ENCODE measurements at regions not wholly inside any gene's neighbourhood (a gene's known extent, or its start where the extent isn't known, plus 50 kb on each side); places are given as distances from the start of the nearest gene placed in this dataset.
"Not testable (repeated sequence)": the region's sequence is repeated elsewhere in the genome, so short reads cannot be mapped to it uniquely, and the experiment has no call there.

DNA sequence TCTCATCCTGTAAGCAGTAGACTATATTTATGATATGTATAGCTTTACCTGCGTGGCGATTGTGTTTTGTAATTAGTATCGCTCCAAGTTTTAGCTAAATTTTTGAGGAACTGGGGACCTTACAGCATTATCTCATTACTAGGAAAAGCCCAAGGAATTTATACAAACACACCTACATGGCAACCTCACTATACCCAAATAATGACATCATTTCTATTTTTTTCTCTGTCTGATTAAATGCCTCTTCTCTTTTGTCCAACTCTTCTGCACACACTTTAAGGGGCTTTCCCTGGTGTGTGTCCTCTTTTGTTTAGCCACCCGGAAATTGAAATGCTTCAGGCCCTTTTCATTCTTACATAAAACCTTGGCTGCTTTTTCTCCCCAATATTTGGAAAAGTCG is 82.9 kb upstream of the EXOC2 start:
- Histone ChIP-seq H3K4me3 (no peak overlapping the region), H3K36me3 (no peaks in the 10 kb centered on the region), H3K27me3 (no peaks in the 10 kb centered on the region), H3K27ac (no peak overlapping the region), H3K4me1 (no peaks in the 10 kb centered on the region), H3K9me3 (no peaks in the 10 kb centered on the region)
- TF ChIP-seq CTCF (IDR thresholded peaks at IDR 0.05), result no peak
- TF ChIP-seq POLR2AphosphoS5 (IDR thresholded peaks at IDR 0.05), result no peak
- no peak for TF ChIP-seq POLR2A (IDR thresholded peaks at IDR 0.05)
- DNase-seq (ENCODE audit: low spot score in 2 of 2), result no peak
- intact Hi-C loops (cut with DNase I; ENCODE audit: low total_unique reads), result no loop called here

DNA sequence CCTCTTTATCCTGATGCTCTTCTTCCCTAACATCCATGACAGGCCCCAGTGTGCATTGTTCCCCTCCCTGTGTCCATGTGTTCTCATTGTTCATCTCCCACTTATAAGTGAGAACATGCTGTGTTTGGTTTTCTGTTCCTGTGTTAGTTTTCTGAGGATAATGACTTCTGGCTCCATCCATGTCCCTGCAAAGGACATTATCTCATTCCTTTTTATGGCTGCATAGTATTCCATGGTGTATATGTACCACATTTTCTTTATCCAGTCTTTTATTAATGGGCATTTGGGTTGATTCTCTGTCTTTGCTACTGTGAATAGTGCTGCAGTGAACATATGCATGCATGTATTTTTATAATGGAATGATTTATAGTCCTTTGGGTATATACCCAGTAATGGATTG is 78.7 kb upstream of the EXOC2 start:
- H3K36me3 ChIP-seq; H3K4me1 ChIP-seq; intact Hi-C loops (cut with DNase I; ENCODE audit: low total_unique reads); H3K4me3 ChIP-seq; H3K27me3 ChIP-seq; H3K27ac ChIP-seq; DNase-seq (ENCODE audit: low spot score in 2 of 2); H3K9me3 ChIP-seq: not testable (repeated sequence)

DNA sequence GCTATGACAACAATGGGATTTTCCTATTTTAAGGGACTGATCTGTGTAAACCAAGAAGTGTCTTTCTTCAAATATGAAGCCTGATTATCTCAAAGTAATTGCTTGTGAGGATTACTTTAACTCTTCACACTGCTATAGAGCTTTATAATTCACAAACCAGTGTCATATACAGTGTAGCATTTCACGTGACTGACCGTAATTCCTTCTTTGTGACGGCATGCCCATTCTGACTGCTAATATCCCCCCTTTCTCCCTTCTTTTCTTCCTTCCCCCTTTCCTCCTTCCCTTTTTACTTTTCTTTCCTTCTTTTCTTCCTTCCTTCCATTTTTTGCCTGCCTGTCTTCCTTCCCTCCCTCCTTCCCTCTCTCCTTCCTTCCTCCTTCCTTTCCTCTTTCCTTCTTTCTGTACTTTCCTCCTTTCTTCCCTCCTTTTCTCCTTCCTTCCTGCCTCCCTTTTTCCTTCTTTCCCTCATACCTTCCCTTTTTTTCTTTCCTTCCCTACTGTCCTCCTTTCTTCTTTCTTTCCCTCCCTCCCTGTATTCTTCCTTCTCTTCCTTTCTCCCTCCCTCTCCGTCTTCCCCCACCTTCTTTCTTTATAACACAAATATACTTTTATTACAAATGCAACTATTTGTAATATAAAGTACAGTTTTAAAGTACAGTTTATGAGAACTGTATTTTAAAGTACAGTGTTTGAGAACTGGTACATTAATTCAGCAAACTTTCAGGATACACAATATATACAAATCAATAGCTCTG is 75.0 kb upstream of the EXOC2 start:
- DNase-seq (ENCODE audit: low spot score in 2 of 2), result no peak
- Histone ChIP-seq H3K9me3 (no peaks in the 10 kb centered on the region), H3K27me3 (peaks cover 0 to 3% of the 10 kb centered on the region in 2 donors), H3K4me1 (no peaks in the 10 kb centered on the region), H3K4me3 (no peak overlapping the region), H3K36me3 (no peaks in the 10 kb centered on the region), H3K27ac (no peak overlapping the region)
- TF ChIP-seq POLR2A (IDR thresholded peaks at IDR 0.05), result no peak
- intact Hi-C loops (cut with DNase I; ENCODE audit: low total_unique reads), result no loop called here

GRCh38 chr6:766625-767024 is 73.7 kb upstream of the EXOC2 start:
- Histone ChIP-seq H3K27me3 (peaks cover 0 to 3% of the 10 kb centered on the region in 2 donors), H3K4me1 (no peaks in the 10 kb centered on the region), H3K27ac (no peak overlapping the region), H3K4me3 (no peak overlapping the region), H3K36me3 (no peaks in the 10 kb centered on the region), H3K9me3 (no peaks in the 10 kb centered on the region)
- no peak for TF ChIP-seq CTCF (IDR thresholded peaks at IDR 0.05)
- no peak for TF ChIP-seq POLR2A (IDR thresholded peaks at IDR 0.05)
- no peak for TF ChIP-seq POLR2AphosphoS5 (IDR thresholded peaks at IDR 0.05)
- intact Hi-C loops (cut with DNase I; ENCODE audit: low total_unique reads), result no loop called here
- DNase-seq (ENCODE audit: low spot score in 2 of 2), result no peak

- TF ChIP-seq POLR2A (IDR thresholded peaks at IDR 0.05) (no peak), CTCF (IDR thresholded peaks at IDR 0.05) (no peak), POLR2AphosphoS5 (IDR thresholded peaks at IDR 0.05) (no peak)
- intact Hi-C loops (cut with DNase I; ENCODE audit: low total_unique reads), result no loop called here
- Histone ChIP-seq H3K36me3 (no peaks in the 10 kb centered on the region), H3K4me1 (no peaks in the 10 kb centered on the region), H3K4me3 (no peak overlapping the region), H3K9me3 (no peaks in the 10 kb centered on the region), H3K27ac (no peak overlapping the region), H3K27me3 (peaks cover 0 to 3% of the 10 kb centered on the region in 2 donors)
- DNase-seq (ENCODE audit: low spot score in 2 of 2), result no peak
Measured at GRCh38 chr6:761997-762396, 69.1 kb upstream of the EXOC2 start.

DNA sequence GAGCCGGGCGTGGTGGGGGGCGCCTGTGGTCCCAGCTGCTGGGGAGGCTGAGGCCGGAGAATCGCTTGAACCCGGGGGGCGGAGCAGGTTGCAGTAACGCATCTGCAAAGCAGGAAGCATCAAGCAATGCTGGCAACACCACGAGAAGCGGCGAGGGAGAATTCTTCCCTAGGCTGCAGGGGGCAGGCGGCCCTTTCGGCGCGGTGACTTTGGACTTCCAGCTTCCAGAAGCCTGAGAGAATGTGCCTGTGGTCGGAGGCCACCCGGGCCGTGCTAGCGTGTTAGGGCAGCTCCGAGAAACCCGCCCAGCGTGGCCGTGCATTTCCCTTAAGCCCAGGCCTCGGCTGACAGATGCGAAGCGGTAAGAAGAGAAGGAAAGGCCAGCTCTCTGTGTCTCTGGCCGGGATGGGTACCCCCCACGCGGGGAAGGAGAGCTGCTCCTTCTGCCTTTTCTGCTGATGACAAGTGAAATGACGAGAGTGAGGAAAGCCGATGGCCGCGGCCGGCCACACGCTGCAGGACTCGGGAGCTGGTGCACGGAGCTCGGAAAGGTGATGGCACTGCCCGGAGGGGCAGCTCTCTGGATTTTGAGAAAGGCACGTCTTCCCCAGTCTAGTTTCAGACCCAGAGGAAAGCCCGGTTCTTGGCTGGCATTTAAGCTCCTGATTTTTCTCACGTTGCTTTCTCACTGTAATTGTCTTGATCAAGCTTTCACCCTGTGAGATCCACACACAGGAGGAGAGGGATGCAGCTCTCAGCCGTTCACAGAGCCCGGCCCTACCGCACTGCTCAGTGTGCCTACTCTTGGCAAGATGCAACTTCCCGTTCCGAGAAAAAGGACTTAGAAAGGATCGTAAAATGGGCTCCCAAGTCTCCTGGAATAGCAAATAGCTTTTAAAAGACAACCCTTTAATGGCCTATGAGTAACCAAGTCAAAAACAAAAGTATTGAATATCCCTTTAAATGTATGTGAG is 68.3 kb upstream of the EXOC2 start:
- DNase-seq (ENCODE audit: low spot score in 2 of 2), result no peak

More for the DNA sequence above, 68.3 kb upstream of the EXOC2 start:
- Histone ChIP-seq H3K36me3 (no peaks in the 10 kb centered on the region), H3K4me3 (no peak overlapping the region), H3K27me3 (peaks cover 0 to 3% of the 10 kb centered on the region in 2 donors), H3K4me1 (no peaks in the 10 kb centered on the region), H3K9me3 (no peaks in the 10 kb centered on the region), H3K27ac (no peak overlapping the region)
- TF ChIP-seq CTCF (IDR thresholded peaks at IDR 0.05) (no peak), POLR2A (IDR thresholded peaks at IDR 0.05) (no peak), POLR2AphosphoS5 (IDR thresholded peaks at IDR 0.05) (no peak)
- intact Hi-C loops (cut with DNase I; ENCODE audit: low total_unique reads), result no loop called here

Measured in breast epithelium (tissue), 4 donors.